ENCODE measurements at regions not wholly inside any gene's neighbourhood (a gene's known extent, or its start where the extent isn't known, plus 50 kb on each side); places are given as distances from the start of the nearest gene placed in this dataset. TPM values are rescaled to one million over a fixed set of nuclear protein-coding genes. Genes with fewer than 3 reads are reported as not detected.

Small RNA genes lying in the stretch of these regions (small RNA-seq; reads per million reads assigned to genes)
- not detected for gene AC103810.3 (ENCODE audit: low read depth)
- gene BPTFP1 (ENCODE audit: low read depth), result not detected
- gene MINOS1P2 (ENCODE audit: low read depth), result not detected
- gene MIR6080 (ENCODE audit: low read depth), result not detected
